ENCODE measurements at regions not wholly inside any gene's neighbourhood (a gene's known extent, or its start where the extent isn't known, plus 50 kb on each side); places are given as distances from the start of the nearest gene placed in this dataset.

GRCh38 chr2:6113786-6114185, 421.6 kb downstream of the SOX11 start:
- DNase-seq (ENCODE audit: low read depth) (no peak), FAIRE-seq (no peak)
- Histone ChIP-seq H3K4me3 (ENCODE audit: insufficient read depth, low read depth, low read length) (no peak overlapping the region), H3K36me3 (ENCODE audit: insufficient read depth, low read length) (no peaks in the 10 kb centered on the region), H3K27ac (ENCODE audit: low read depth, low read length) (no peak overlapping the region), H3K79me2 (ENCODE audit: insufficient read depth, low read length) (no peaks in the 10 kb centered on the region), H3K27me3 (ENCODE audit: insufficient read depth, low read length) (no peaks in the 10 kb centered on the region), H3K9me3 (ENCODE audit: insufficient read depth, low read depth, low read length) (no peaks in the 10 kb centered on the region), H2AFZ (ENCODE audit: low read depth, low read length) (no peak overlapping the region), H3K4me1 (ENCODE audit: insufficient read depth, low read length) (no peaks in the 10 kb centered on the region), H3K4me2 (ENCODE audit: low read length) (no peak overlapping the region), H4K20me1 (ENCODE audit: insufficient read depth, low read length) (no peaks in the 10 kb centered on the region), H3K9ac (ENCODE audit: low read length) (no peak overlapping the region)
- Mint-ChIP-seq H3K4me1 (ENCODE audit: low read depth, unreplicated experiment) (no peaks in the 10 kb centered on the region), H3K36me3 (ENCODE audit: low read depth, unreplicated experiment) (no peaks in the 10 kb centered on the region), H3K27ac (ENCODE audit: unreplicated experiment) (no peak overlapping the region), H3K4me3 (ENCODE audit: unreplicated experiment) (no peak overlapping the region), H3K27me3 (ENCODE audit: low read depth, unreplicated experiment) (no peaks in the 10 kb centered on the region), H3K9me3 (ENCODE audit: unreplicated experiment) (peaks cover 3% of the 10 kb centered on the region)
- TF ChIP-seq EZH2 (IDR thresholded peaks at IDR 0.05; ENCODE audit: insufficient read depth, low read length) (no peak), CTCF (IDR thresholded peaks at IDR 0.05; ENCODE audit: insufficient read depth, low read depth, low read length) (no peak)

- Histone ChIP-seq H3K27ac (ENCODE audit: low read depth, low read length) (no peak overlapping the region), H3K4me1 (ENCODE audit: insufficient read depth, low read length) (no peaks in the 10 kb centered on the region), H3K79me2 (ENCODE audit: insufficient read depth, low read length) (no peaks in the 10 kb centered on the region), H3K36me3 (ENCODE audit: insufficient read depth, low read length) (no peaks in the 10 kb centered on the region), H3K4me2 (ENCODE audit: low read length) (no peak overlapping the region), H3K4me3 (ENCODE audit: insufficient read depth, low read depth, low read length) (no peak overlapping the region), H2AFZ (ENCODE audit: low read depth, low read length) (no peak overlapping the region), H3K27me3 (ENCODE audit: insufficient read depth, low read length) (no peaks in the 10 kb centered on the region), H3K9ac (ENCODE audit: low read length) (no peak overlapping the region), H3K9me3 (ENCODE audit: insufficient read depth, low read depth, low read length) (no peaks in the 10 kb centered on the region), H4K20me1 (ENCODE audit: insufficient read depth, low read length) (no peaks in the 10 kb centered on the region)
- H3K27ac Mint-ChIP-seq (ENCODE audit: unreplicated experiment), result no peak overlapping the region
- no peaks in the 10 kb centered on the region for H3K27me3 Mint-ChIP-seq (ENCODE audit: low read depth, unreplicated experiment)
- no peak for DNase-seq (ENCODE audit: low read depth)
- H3K4me1 Mint-ChIP-seq (ENCODE audit: low read depth, unreplicated experiment), result no peaks in the 10 kb centered on the region
- H3K36me3 Mint-ChIP-seq (ENCODE audit: low read depth, unreplicated experiment), result no peaks in the 10 kb centered on the region
- no peaks in the 10 kb centered on the region for H3K9me3 Mint-ChIP-seq (ENCODE audit: unreplicated experiment)
- FAIRE-seq, result no peak
- no peak overlapping the region for H3K4me3 Mint-ChIP-seq (ENCODE audit: unreplicated experiment)
- no peak for TF ChIP-seq EZH2 (IDR thresholded peaks at IDR 0.05; ENCODE audit: insufficient read depth, low read length)
These were observed 435.5 kb downstream of the SOX11 start for GRCh38 chr2:6127718-6128117.

GRCh38 chr2:6139142-6139541, 447.0 kb downstream of the SOX11 start:
- peaks cover 3% of the 10 kb centered on the region for H3K9me3 Mint-ChIP-seq (ENCODE audit: unreplicated experiment)
- Histone ChIP-seq H3K9ac (ENCODE audit: low read length) (no peak overlapping the region), H3K79me2 (ENCODE audit: insufficient read depth, low read length) (no peaks in the 10 kb centered on the region), H3K9me3 (ENCODE audit: insufficient read depth, low read depth, low read length) (no peaks in the 10 kb centered on the region), H3K27me3 (ENCODE audit: insufficient read depth, low read length) (no peaks in the 10 kb centered on the region), H3K4me3 (ENCODE audit: insufficient read depth, low read depth, low read length) (no peak overlapping the region), H3K27ac (ENCODE audit: low read depth, low read length) (no peak overlapping the region), H3K4me2 (ENCODE audit: low read length) (no peak overlapping the region), H2AFZ (ENCODE audit: low read depth, low read length) (no peak overlapping the region), H4K20me1 (ENCODE audit: insufficient read depth, low read length) (no peaks in the 10 kb centered on the region), H3K4me1 (ENCODE audit: insufficient read depth, low read length) (no peaks in the 10 kb centered on the region), H3K36me3 (ENCODE audit: insufficient read depth, low read length) (no peaks in the 10 kb centered on the region)
- DNase-seq (ENCODE audit: low read depth), result no peak
- no peaks in the 10 kb centered on the region for H3K4me1 Mint-ChIP-seq (ENCODE audit: low read depth, unreplicated experiment)
- no peak overlapping the region for H3K27ac Mint-ChIP-seq (ENCODE audit: unreplicated experiment)
- FAIRE-seq, result no peak
- no peak for TF ChIP-seq EZH2 (IDR thresholded peaks at IDR 0.05; ENCODE audit: insufficient read depth, low read length)
- no peak for TF ChIP-seq CTCF (IDR thresholded peaks at IDR 0.05; ENCODE audit: insufficient read depth, low read depth, low read length)
- H3K27me3 Mint-ChIP-seq (ENCODE audit: low read depth, unreplicated experiment), result no peaks in the 10 kb centered on the region
- H3K36me3 Mint-ChIP-seq (ENCODE audit: low read depth, unreplicated experiment), result no peaks in the 10 kb centered on the region
- H3K4me3 Mint-ChIP-seq (ENCODE audit: unreplicated experiment), result no peak overlapping the region
